LNCaP clone FGC (cell line): ENCODE measurements at regions not wholly inside any gene's neighbourhood (a gene's known extent, or its start where the extent isn't known, plus 50 kb on each side); places are given as distances from the start of the nearest gene placed in this dataset.
A peak's percentile ranks its signal among the peaks of the same experiment; 100 is the strongest.
"Not testable (repeated sequence)": the region's sequence is repeated elsewhere in the genome, so short reads cannot be mapped to it uniquely, and the experiment has no call there.

Source experiments
- DNase-seq: peaks from one replicate; pipeline ENCODE4 v3.0.0-alpha.2; 2011; ENCODE audit warnings: low read depth
- H3K4me3 ChIP-seq: 2 replicates; pipeline ENCODE4 v1.5.1; 2011; ENCODE audit warnings: mild to moderate bottlenecking, low read depth, low read length, control low read depth
- CTCF ChIP-seq: IDR thresholded peaks from 2 replicates; pipeline ENCODE4 v1.5.1; 2012; ENCODE audit warnings: mild to moderate bottlenecking; ENCODE audit not compliant: control insufficient read depth, insufficient read depth; ENCODE audit errors: extremely low read depth

- no peak overlapping the region for H3K4me3 ChIP-seq
- no peak for DNase-seq
- no peak for TF ChIP-seq CTCF
Observed at GRCh38 chr6:17206566-17207072, 74.5 kb upstream of the RBM24 start.

- no peak overlapping the region for H3K4me3 ChIP-seq
- DNase-seq: no peak
Observed at GRCh38 chr6:17207281-17207680, 73.9 kb upstream of the RBM24 start.

GRCh38 chr6:17210683-17211082, 70.5 kb upstream of the RBM24 start:
- TF ChIP-seq CTCF: no peak
- no peak for DNase-seq
- H3K4me3 ChIP-seq: no peak overlapping the region

More at GRCh38 chr6:17207281-17207680, 73.9 kb upstream of the RBM24 start:
- TF ChIP-seq CTCF: no peak

- H3K4me3 ChIP-seq: no peak overlapping the region
- DNase-seq: no peak
- no peak for TF ChIP-seq CTCF
Observed at GRCh38 chr6:17211101-17211500, 70.1 kb upstream of the RBM24 start.

GRCh38 chr6:17212546-17213371, 68.4 kb upstream of the RBM24 start:
- DNase-seq: peak; percentile 73
- no peak overlapping the region for H3K4me3 ChIP-seq
- no peak for TF ChIP-seq CTCF

GRCh38 chr6:17214106-17214505, 67.1 kb upstream of the RBM24 start:
- DNase-seq: no peak
- no peak for TF ChIP-seq CTCF
- H3K4me3 ChIP-seq: no peak overlapping the region

- H3K4me3 ChIP-seq, DNase-seq: not testable (repeated sequence)
Observed at GRCh38 chr6:17216972-17217371, 64.2 kb upstream of the RBM24 start.
